ENCODE measurements at regions not wholly inside any gene's neighbourhood (a gene's known extent, or its start where the extent isn't known, plus 50 kb on each side); places are given as distances from the start of the nearest gene placed in this dataset.
"Not testable (repeated sequence)": the region's sequence is repeated elsewhere in the genome, so short reads cannot be mapped to it uniquely, and the experiment has no call there.

- peaks cover 6% of the 10 kb centered on the region for H3K27me3 Mint-ChIP-seq (ENCODE audit: low read depth)
- H3K36me3 Mint-ChIP-seq (ENCODE audit: insufficient read depth in 2 of 2), result no peaks in the 10 kb centered on the region
- no peaks in the 10 kb centered on the region for H3K4me1 Mint-ChIP-seq (ENCODE audit: low read depth)
- ATAC-seq (replicated peaks in 1 of 2), result no peak
- no peak overlapping the region for H3K4me3 Mint-ChIP-seq
- H3K9me3 Mint-ChIP-seq, result peaks cover 0 to 5% of the 10 kb centered on the region in 2 donors
- DNase-seq, result no peak
- no peak overlapping the region for H3K27ac Mint-ChIP-seq
These were observed 218.2 kb downstream of the TMTC3 start for GRCh38 chr12:88360343-88360742.

GRCh38 chr12:88361493-88361892, 218.8 kb downstream of the KITLG start:
- Mint-ChIP-seq H3K4me3 (no peak overlapping the region), H3K27me3 (ENCODE audit: low read depth) (peaks cover 6% of the 10 kb centered on the region), H3K36me3 (ENCODE audit: insufficient read depth in 2 of 2) (no peaks in the 10 kb centered on the region), H3K4me1 (ENCODE audit: low read depth) (no peaks in the 10 kb centered on the region), H3K27ac (no peak overlapping the region), H3K9me3 (peaks cover 0 to 5% of the 10 kb centered on the region in 2 donors)
- DNase-seq, result no peak
- ATAC-seq (replicated peaks in 1 of 2), result no peak

- Mint-ChIP-seq H3K27me3 (ENCODE audit: low read depth) (peaks cover 6% of the 10 kb centered on the region), H3K36me3 (ENCODE audit: insufficient read depth in 2 of 2) (no peaks in the 10 kb centered on the region), H3K27ac (no peak overlapping the region), H3K4me1 (ENCODE audit: low read depth) (no peaks in the 10 kb centered on the region), H3K9me3 (peaks cover 0 to 5% of the 10 kb centered on the region in 2 donors), H3K4me3 (no peak overlapping the region)
- DNase-seq, result no peak
- ATAC-seq (replicated peaks in 1 of 2), result no peak
These were observed 217.8 kb downstream of the KITLG start for GRCh38 chr12:88362439-88362838.

GRCh38 chr12:88365403-88365802, 214.9 kb downstream of the KITLG start:
- no peak overlapping the region for H3K4me3 Mint-ChIP-seq
- H3K36me3 Mint-ChIP-seq (ENCODE audit: insufficient read depth in 2 of 2), result no peaks in the 10 kb centered on the region
- DNase-seq (no peak), ATAC-seq (replicated peaks in 1 of 2) (no peak)
- no peaks in the 10 kb centered on the region for H3K4me1 Mint-ChIP-seq (ENCODE audit: low read depth)
- peaks cover 1% of the 10 kb centered on the region for H3K27me3 Mint-ChIP-seq (ENCODE audit: low read depth)
- H3K27ac Mint-ChIP-seq, result no peak overlapping the region
- H3K9me3 Mint-ChIP-seq, result no peaks in the 10 kb centered on the region

- no peaks in the 10 kb centered on the region for H3K4me1 Mint-ChIP-seq (ENCODE audit: low read depth)
- DNase-seq, result no peak
These were observed 214.2 kb downstream of the KITLG start for GRCh38 chr12:88366101-88366500.

DNA sequence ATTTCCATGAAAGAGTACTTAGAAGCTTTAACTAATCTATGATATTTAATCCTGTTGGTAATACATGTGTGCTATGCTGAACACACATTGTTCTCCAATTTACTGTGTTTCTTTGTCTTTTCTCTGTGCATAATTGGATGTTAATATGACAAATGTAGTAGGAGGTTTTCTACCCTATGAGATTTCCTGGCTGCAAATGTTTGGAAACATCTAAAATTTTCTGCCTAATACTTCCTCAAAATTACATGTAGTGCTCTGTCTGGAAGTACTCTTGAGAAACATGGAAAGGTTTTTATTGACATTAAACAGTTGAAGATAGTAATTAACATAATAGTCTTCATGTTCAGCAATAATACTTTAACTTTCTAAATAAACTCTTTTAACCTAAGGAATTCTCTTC, 213.0 kb downstream of the KITLG start:
- Mint-ChIP-seq H3K4me1 (ENCODE audit: low read depth) (no peaks in the 10 kb centered on the region), H3K27ac (no peak overlapping the region), H3K27me3 (ENCODE audit: low read depth) (no peaks in the 10 kb centered on the region), H3K36me3 (ENCODE audit: insufficient read depth in 2 of 2) (no peaks in the 10 kb centered on the region), H3K4me3 (no peak overlapping the region), H3K9me3 (no peaks in the 10 kb centered on the region)
- DNase-seq (no peak), ATAC-seq (replicated peaks in 1 of 2) (no peak)

More at GRCh38 chr12:88366101-88366500, 214.2 kb downstream of the KITLG start:
- Mint-ChIP-seq H3K9me3 (no peaks in the 10 kb centered on the region), H3K27ac (no peak overlapping the region), H3K27me3 (ENCODE audit: low read depth) (no peaks in the 10 kb centered on the region), H3K36me3 (ENCODE audit: insufficient read depth in 2 of 2) (no peaks in the 10 kb centered on the region), H3K4me3 (no peak overlapping the region)
- ATAC-seq (replicated peaks in 1 of 2), result no peak

GRCh38 chr12:88368077-88368476, 212.2 kb downstream of the KITLG start:
- not testable (repeated sequence) for H3K4me3 Mint-ChIP-seq; ATAC-seq (replicated peaks in 1 of 2); H3K36me3 Mint-ChIP-seq (ENCODE audit: insufficient read depth in 2 of 2); DNase-seq; H3K4me1 Mint-ChIP-seq (ENCODE audit: low read depth); H3K27me3 Mint-ChIP-seq (ENCODE audit: low read depth); H3K27ac Mint-ChIP-seq; H3K9me3 Mint-ChIP-seq

DNA sequence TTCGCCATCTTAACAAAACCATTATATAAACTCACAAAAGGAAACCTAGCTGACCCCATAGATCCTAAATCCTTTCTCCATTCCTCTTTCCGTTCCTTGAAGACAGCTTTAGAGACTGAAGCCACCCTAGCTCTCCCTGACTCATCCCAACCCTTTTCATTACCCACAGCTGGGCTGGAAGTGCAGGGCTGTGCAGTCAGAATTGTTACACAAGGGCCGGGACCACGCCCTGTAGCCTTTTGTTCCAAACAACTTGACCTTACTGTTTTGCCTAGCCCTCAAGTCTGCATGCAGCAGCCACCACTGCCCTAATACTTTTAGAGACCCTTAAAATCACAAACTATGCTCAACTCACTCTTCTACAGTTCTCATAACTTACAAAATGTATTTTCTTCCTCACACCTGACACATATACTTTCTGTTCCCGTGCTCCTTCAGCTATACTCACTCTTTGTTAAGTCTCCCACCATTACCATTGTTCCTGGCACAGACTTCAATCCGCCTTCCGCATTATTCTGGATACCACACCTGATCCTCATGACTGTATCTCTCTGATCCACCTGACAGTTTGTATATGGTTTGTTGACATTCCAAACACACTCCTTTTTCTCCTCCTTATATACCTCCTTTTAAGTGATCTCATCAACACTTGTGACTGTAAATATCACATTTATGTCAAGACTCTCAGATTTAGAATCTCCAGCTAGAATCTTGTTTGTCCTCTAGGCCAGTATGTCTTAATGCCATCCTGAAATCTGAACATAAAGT, 208.7 kb downstream of the KITLG start:
- DNase-seq (no peak), ATAC-seq (replicated peaks in 1 of 2) (no peak)
- Mint-ChIP-seq H3K27me3 (ENCODE audit: low read depth) (no peaks in the 10 kb centered on the region), H3K4me1 (ENCODE audit: low read depth) (no peaks in the 10 kb centered on the region), H3K27ac (no peak overlapping the region), H3K4me3 (no peak overlapping the region), H3K9me3 (no peaks in the 10 kb centered on the region), H3K36me3 (ENCODE audit: insufficient read depth in 2 of 2) (no peaks in the 10 kb centered on the region)

DNA sequence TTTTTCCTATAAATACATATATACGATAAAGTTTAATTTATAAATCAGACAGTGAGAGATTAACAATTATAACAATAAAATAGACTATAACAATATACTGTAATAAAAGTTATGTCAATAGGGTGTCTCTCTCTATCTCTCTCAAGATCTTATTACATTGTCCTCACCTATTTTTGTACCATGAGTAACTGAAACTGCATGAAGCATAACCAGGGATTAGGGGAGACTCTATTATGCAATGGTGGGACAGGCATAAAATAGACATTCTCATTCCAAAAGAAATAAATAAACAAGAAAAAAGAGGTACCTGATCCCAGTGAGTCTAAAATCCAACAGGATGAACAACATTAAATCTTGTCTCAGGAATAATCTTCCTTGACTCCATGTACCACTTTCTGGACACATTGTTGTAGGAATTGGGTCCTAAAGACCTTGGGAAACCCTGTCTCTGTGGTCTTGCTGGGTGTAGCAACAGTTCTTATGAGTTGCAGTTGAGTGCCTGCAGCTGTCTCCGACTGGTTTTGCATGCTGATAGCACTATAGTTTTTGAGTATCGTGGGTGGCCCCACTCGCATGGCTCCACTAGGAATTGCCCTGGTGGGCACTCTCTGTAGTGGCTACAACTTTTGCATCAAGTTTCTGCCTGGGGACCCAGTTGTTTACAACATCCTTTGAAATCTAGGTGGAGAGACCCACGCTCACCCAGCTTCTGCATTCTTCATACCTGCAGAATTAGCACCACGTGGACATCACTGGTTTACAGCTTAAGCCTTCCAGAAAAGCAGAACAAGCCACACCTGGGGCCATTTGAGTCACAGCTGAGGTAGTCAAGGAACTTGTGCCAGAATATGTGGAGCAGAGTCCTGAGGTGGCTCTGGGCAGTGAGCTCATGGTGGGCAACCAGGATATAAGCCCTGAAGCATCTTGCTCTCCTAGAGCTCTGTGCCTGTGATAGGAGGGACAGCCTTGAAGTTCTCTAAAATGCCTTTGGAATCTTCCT, 204.7 kb downstream of the KITLG start:
- Mint-ChIP-seq H3K9me3 (no peaks in the 10 kb centered on the region), H3K4me1 (ENCODE audit: low read depth) (no peaks in the 10 kb centered on the region)

DNA sequence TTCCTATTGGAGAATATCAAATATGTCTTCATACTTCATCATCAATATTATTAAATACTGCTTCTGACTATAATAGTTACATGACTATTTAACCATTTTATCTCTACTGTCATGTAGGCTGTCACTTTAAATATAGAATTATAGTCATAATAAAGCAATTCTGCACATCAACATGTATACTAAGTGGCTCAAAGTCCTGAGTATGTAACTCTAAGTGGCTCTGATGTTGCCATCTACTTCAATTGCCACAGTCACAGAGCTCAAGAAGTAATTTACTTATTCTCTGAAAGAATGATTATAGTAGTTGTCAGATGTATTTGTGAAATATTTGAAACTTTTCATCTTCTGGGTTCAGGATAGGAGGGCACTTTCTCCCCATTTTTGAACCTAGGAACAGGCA, 202.3 kb downstream of the KITLG start:
- Mint-ChIP-seq H3K36me3 (ENCODE audit: insufficient read depth in 2 of 2) (no peaks in the 10 kb centered on the region), H3K27ac (no peak overlapping the region), H3K27me3 (ENCODE audit: low read depth) (no peaks in the 10 kb centered on the region), H3K9me3 (no peaks in the 10 kb centered on the region), H3K4me1 (ENCODE audit: low read depth) (no peaks in the 10 kb centered on the region), H3K4me3 (no peak overlapping the region)
- ATAC-seq (replicated peaks in 1 of 2) (no peak), DNase-seq (no peak)

More for the DNA sequence above, 204.7 kb downstream of the KITLG start:
- Mint-ChIP-seq H3K27ac (no peak overlapping the region), H3K4me3 (no peak overlapping the region), H3K27me3 (ENCODE audit: low read depth) (no peaks in the 10 kb centered on the region), H3K36me3 (ENCODE audit: insufficient read depth in 2 of 2) (no peaks in the 10 kb centered on the region)
- ATAC-seq (replicated peaks in 1 of 2) (no peak), DNase-seq (no peak)

GRCh38 chr12:88381466-88381865, 198.8 kb downstream of the KITLG start:
- peaks cover 0 to 2% of the 10 kb centered on the region in 2 donors for H3K9me3 Mint-ChIP-seq
- no peak for DNase-seq
- no peaks in the 10 kb centered on the region for H3K36me3 Mint-ChIP-seq (ENCODE audit: insufficient read depth in 2 of 2)
- no peaks in the 10 kb centered on the region for H3K4me1 Mint-ChIP-seq (ENCODE audit: low read depth)
- ATAC-seq (replicated peaks in 1 of 2), result no peak
- no peak overlapping the region for H3K4me3 Mint-ChIP-seq
- H3K27ac Mint-ChIP-seq, result no peak overlapping the region
- no peaks in the 10 kb centered on the region for H3K27me3 Mint-ChIP-seq (ENCODE audit: low read depth)

DNA sequence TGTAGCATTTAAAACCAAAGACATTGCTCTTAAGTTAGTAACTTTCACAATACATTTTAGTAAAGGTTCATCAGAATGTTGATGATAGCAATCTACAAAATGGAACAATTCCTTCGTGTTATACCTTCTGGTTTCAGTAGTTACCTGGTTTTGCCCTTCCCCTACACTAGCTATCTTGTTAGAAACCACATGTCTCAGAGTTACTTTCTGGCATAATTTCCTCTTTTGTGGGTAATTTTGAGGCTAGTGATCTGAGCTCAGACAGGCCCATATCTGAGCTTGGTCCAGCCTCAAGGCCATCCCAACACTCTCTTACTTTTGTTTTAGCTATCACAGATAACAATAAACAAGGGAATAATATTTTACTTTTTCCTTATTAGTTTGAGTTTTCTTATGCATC, 196.9 kb downstream of the KITLG start:
- DNase-seq (no peak), ATAC-seq (replicated peaks in 1 of 2) (no peak)

More for the DNA sequence above, 196.9 kb downstream of the KITLG start:
- H3K9me3 Mint-ChIP-seq, result peaks cover 0 to 2% of the 10 kb centered on the region in 2 donors
- H3K27ac Mint-ChIP-seq, result no peak overlapping the region
- H3K27me3 Mint-ChIP-seq (ENCODE audit: low read depth), result peaks cover 4% of the 10 kb centered on the region
- H3K4me1 Mint-ChIP-seq (ENCODE audit: low read depth), result no peaks in the 10 kb centered on the region
- H3K36me3 Mint-ChIP-seq (ENCODE audit: insufficient read depth in 2 of 2), result no peaks in the 10 kb centered on the region
- H3K4me3 Mint-ChIP-seq, result no peak overlapping the region
